Neural cell (in vitro differentiated cells): ENCODE measurements at regions not wholly inside any gene's neighbourhood (a gene's known extent, or its start where the extent isn't known, plus 50 kb on each side); places are given as distances from the start of the nearest gene placed in this dataset.

Experiments used
- H2AFZ ChIP-seq: fragments of 200-600, 300-800 bp; sonication (generic), shearing (Covaris generic); 2 replicates; pipeline ENCODE4 v1.6.0; 2014; ENCODE audit warnings: low read depth, mild to moderate bottlenecking, antibody characterized with exemption, low read length, moderate library complexity
- H3F3A ChIP-seq: fragments of 200-600 bp; shearing (Covaris generic); 2 replicates; pipeline ENCODE4 v1.6.1; 2016; ENCODE audit warnings: mild to moderate bottlenecking, moderate library complexity, mixed read lengths, antibody characterized with exemption, low read length; ENCODE audit not compliant: insufficient read depth, poor library complexity, severe bottlenecking
- H3K27ac ChIP-seq: fragments of 200-600, 300-800 bp; sonication (generic), shearing (Covaris generic); 2 replicates; pipeline ENCODE4 v1.5.1; 2014; ENCODE audit warnings: mild to moderate bottlenecking, low read length, moderate library complexity
- H3K27me3 ChIP-seq: fragments of 300-800, 200-600 bp; sonication (generic), shearing (Covaris generic); 2 replicates; pipeline ENCODE4 v1.6.0; 2014; ENCODE audit warnings: mild to moderate bottlenecking, low read depth, low read length, moderate library complexity; ENCODE audit not compliant: insufficient read depth
- H3K36me3 ChIP-seq: fragments of 300-800, 200-600 bp; sonication (generic), shearing (Covaris generic); 2 replicates; pipeline ENCODE4 v1.5.1; 2014; ENCODE audit warnings: mild to moderate bottlenecking, antibody characterized with exemption, low read length, moderate library complexity; ENCODE audit not compliant: insufficient read depth
- H3K4me2 ChIP-seq: fragments of 300-800, 200-600 bp; sonication (generic), shearing (Covaris generic); 2 replicates; pipeline ENCODE4 v1.6.0; 2014; ENCODE audit warnings: mild to moderate bottlenecking, low read length
- H3K4me3 ChIP-seq: fragments of 300-800, 200-600 bp; sonication (generic), shearing (Covaris generic); 2 replicates; pipeline ENCODE4 v1.5.1; 2014; ENCODE audit warnings: mild to moderate bottlenecking, low read length, moderate library complexity
- H3K79me2 ChIP-seq: fragments of 200-600 bp; shearing (Covaris generic); replicated peaks from 2 replicates; pipeline ENCODE4 v1.6.0; 2014; ENCODE audit warnings: mild to moderate bottlenecking, low read length, moderate library complexity; ENCODE audit not compliant: insufficient read depth
- H3K9ac ChIP-seq: fragments of 300-800, 200-600 bp; sonication (generic), shearing (Covaris generic); 2 replicates; pipeline ENCODE4 v1.6.1; 2016; ENCODE audit warnings: mild to moderate bottlenecking, low read length, mixed read lengths
- H3K9me2 ChIP-seq: fragments of 200-600 bp; shearing (Covaris generic); 2 replicates; pipeline ENCODE4 v1.6.1; 2016; ENCODE audit warnings: mild to moderate bottlenecking, low read length, mixed read lengths; ENCODE audit not compliant: insufficient read depth
- H3K9me3 ChIP-seq: fragments of 200-600, 300-800 bp; sonication (generic), shearing (Covaris generic); 2 replicates; pipeline ENCODE4 v1.6.1; 2016; ENCODE audit warnings: mild to moderate bottlenecking, mixed run types, low read length, moderate library complexity, mixed read lengths
- H4K20me1 ChIP-seq: fragments of 200-600 bp; shearing (Covaris generic); 2 replicates; pipeline ENCODE4 v1.6.1; 2016; ENCODE audit warnings: mild to moderate bottlenecking, mixed run types; ENCODE audit not compliant: insufficient read depth
- EP300 ChIP-seq: fragments of 450-650 bp; conservative IDR thresholded peaks from 2 replicates; pipeline ENCODE4 v1.6.1; 2014; ENCODE audit warnings: antibody characterized with exemption, mild to moderate bottlenecking, moderate library complexity; ENCODE audit not compliant: poor library complexity, severe bottlenecking
- EZH2 ChIP-seq: fragments of 200-600, 300-800 bp; shearing (Covaris generic), sonication (generic); IDR thresholded peaks from 2 replicates; pipeline ENCODE4 v1.6.1; 2014; ENCODE audit warnings: antibody characterized with exemption, low read length, borderline replicate concordance, mild to moderate bottlenecking; ENCODE audit not compliant: insufficient read depth, poor library complexity, severe bottlenecking
- MXI1 ChIP-seq: fragments of 450-650 bp; conservative IDR thresholded peaks from 2 replicates; pipeline ENCODE4 v1.6.1; 2014; ENCODE audit warnings: antibody characterized with exemption, mild to moderate bottlenecking; ENCODE audit not compliant: poor library complexity, severe bottlenecking
- POLR2AphosphoS5 ChIP-seq: IDR thresholded peaks from 2 replicates; pipeline ENCODE4 v1.6.1; 2012
- RAD21 ChIP-seq: fragments of 450-650 bp; conservative IDR thresholded peaks from 2 replicates; pipeline ENCODE4 v1.6.1; 2014; ENCODE audit warnings: antibody characterized with exemption, mild to moderate bottlenecking, moderate library complexity
- SMC3 ChIP-seq: fragments of 450-650 bp; conservative IDR thresholded peaks from 2 replicates; pipeline ENCODE4 v1.6.1; 2014; ENCODE audit warnings: antibody characterized with exemption, mild to moderate bottlenecking, moderate library complexity; ENCODE audit not compliant: poor library complexity
- TAF1 ChIP-seq: IDR thresholded peaks from 2 replicates; pipeline ENCODE4 v1.6.1; 2012; ENCODE audit warnings: low read depth
- TF ChIP-seq, protein P1 (sequence below): IDR thresholded peaks from 2 replicates; pipeline ENCODE4 v1.6.1; 2012; ENCODE audit warnings: borderline replicate concordance
- TF ChIP-seq, protein P2 (sequence below): fragments of 450-650 bp; IDR thresholded peaks from 2 replicates; pipeline ENCODE4 v1.5.1; 2014; ENCODE audit warnings: antibody characterized with exemption, mild to moderate bottlenecking, moderate library complexity; ENCODE audit not compliant: poor library complexity, severe bottlenecking

DNA sequence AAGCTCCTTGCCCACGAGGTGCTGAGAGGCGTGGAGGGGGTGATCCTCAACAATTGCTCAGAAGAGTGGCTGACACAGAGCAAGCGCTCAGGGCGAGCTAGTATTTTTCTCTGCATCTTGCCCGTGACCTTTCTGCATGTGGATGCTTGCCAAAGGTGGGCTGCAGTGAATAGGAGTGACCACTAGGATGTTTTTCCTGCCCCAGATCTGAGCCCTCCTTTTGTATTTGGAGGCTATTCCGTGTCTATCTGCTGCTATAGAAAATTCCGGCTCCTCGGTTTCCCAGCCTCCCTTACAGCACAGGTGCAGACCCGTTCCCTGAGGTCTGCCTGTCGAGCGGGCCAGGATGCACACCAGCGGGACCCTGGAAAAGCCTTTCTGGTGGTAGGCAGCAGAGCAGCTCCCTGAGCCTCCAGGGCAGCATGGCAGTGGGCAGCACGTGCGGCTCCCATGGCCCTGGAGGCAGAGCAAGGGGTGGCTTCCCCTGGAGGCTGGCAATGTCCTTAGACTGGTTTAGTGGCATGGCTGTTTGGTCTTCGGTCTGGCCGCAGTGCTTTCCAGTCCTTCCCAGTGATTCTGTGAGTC lies 145.1 kb upstream of the PCBD1 start:
- TF ChIP-seq MXI1 = no peak
- no peak for TF ChIP-seq SMC3
- TF ChIP-seq EZH2 = no peak
- TF ChIP-seq EP300 = no peak
- no peaks in the 10 kb centered on the region for H4K20me1 ChIP-seq

DNA sequence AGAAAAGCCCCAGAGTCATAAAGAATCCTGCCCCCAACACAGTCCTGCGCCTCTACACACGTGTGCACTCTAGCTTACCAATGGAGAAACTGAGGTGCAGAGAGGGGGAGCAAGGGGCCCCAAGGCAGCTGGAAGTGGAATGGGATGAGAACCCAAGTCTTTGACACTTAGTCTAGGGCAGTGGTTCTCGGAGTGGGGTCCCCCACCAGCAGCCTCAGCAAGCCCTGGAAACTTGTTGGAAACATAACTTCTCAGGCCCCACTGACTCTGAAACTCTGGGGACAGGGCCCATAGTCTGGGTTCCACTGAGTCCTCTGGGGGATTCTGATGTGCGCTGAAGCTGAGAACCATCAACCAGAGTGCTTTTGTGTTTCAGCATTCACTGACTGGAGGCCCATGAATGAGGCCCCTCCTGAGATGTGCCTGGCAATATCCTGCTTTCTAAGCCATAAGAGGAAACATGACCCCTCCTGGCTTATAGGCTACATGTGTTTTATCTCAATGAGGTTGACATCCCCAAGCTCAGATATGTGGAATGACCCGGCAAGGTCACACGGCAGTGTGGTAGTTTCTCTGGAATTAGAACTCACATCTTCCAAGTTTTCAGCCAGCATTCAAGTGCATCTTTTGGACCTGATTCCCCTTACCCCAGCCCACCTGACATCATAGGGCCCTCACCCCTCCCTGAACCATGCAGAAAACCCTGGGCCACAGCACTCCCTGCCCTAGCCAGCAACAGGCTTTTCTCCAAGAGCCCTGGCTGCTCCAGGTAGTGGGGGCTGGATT lies 147.3 kb upstream of the PCBD1 start:
- TF ChIP-seq TAF1 = no peak
- TF ChIP-seq POLR2AphosphoS5 = no peak
- TF ChIP-seq, protein P1, sequence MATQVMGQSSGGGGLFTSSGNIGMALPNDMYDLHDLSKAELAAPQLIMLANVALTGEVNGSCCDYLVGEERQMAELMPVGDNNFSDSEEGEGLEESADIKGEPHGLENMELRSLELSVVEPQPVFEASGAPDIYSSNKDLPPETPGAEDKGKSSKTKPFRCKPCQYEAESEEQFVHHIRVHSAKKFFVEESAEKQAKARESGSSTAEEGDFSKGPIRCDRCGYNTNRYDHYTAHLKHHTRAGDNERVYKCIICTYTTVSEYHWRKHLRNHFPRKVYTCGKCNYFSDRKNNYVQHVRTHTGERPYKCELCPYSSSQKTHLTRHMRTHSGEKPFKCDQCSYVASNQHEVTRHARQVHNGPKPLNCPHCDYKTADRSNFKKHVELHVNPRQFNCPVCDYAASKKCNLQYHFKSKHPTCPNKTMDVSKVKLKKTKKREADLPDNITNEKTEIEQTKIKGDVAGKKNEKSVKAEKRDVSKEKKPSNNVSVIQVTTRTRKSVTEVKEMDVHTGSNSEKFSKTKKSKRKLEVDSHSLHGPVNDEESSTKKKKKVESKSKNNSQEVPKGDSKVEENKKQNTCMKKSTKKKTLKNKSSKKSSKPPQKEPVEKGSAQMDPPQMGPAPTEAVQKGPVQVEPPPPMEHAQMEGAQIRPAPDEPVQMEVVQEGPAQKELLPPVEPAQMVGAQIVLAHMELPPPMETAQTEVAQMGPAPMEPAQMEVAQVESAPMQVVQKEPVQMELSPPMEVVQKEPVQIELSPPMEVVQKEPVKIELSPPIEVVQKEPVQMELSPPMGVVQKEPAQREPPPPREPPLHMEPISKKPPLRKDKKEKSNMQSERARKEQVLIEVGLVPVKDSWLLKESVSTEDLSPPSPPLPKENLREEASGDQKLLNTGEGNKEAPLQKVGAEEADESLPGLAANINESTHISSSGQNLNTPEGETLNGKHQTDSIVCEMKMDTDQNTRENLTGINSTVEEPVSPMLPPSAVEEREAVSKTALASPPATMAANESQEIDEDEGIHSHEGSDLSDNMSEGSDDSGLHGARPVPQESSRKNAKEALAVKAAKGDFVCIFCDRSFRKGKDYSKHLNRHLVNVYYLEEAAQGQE = no peak
- TF ChIP-seq EP300 = no peak
- no peak for TF ChIP-seq SMC3
- no peak for TF ChIP-seq RAD21
- TF ChIP-seq MXI1 = no peak
- no peak for TF ChIP-seq EZH2
- TF ChIP-seq, protein P2, sequence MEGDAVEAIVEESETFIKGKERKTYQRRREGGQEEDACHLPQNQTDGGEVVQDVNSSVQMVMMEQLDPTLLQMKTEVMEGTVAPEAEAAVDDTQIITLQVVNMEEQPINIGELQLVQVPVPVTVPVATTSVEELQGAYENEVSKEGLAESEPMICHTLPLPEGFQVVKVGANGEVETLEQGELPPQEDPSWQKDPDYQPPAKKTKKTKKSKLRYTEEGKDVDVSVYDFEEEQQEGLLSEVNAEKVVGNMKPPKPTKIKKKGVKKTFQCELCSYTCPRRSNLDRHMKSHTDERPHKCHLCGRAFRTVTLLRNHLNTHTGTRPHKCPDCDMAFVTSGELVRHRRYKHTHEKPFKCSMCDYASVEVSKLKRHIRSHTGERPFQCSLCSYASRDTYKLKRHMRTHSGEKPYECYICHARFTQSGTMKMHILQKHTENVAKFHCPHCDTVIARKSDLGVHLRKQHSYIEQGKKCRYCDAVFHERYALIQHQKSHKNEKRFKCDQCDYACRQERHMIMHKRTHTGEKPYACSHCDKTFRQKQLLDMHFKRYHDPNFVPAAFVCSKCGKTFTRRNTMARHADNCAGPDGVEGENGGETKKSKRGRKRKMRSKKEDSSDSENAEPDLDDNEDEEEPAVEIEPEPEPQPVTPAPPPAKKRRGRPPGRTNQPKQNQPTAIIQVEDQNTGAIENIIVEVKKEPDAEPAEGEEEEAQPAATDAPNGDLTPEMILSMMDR = no peak
- Histone ChIP-seq H3K9me3 (no peaks in the 10 kb centered on the region), H3F3A (no peaks in the 10 kb centered on the region), H3K4me2 (no peak overlapping the region), H4K20me1 (no peaks in the 10 kb centered on the region), H2AFZ (no peak overlapping the region), H3K9ac (no peak overlapping the region), H3K9me2 (no peaks in the 10 kb centered on the region), H3K36me3 (no peaks in the 10 kb centered on the region), H3K79me2 (no peaks in the 10 kb centered on the region), H3K27ac (no peak overlapping the region), H3K4me3 (no peak overlapping the region), H3K27me3 (no peaks in the 10 kb centered on the region)

More for the DNA sequence above, 145.1 kb upstream of the PCBD1 start:
- no peaks in the 10 kb centered on the region for H3K9me3 ChIP-seq
- no peak overlapping the region for H3K9ac ChIP-seq
- H3K4me3 ChIP-seq = no peak overlapping the region
- no peak overlapping the region for H3K27ac ChIP-seq
- no peaks in the 10 kb centered on the region for H3K27me3 ChIP-seq
- no peaks in the 10 kb centered on the region for H3K36me3 ChIP-seq
- H3F3A ChIP-seq = no peaks in the 10 kb centered on the region
- no peaks in the 10 kb centered on the region for H3K79me2 ChIP-seq
- H2AFZ ChIP-seq = no peak overlapping the region
- H3K4me2 ChIP-seq = no peak overlapping the region
- no peaks in the 10 kb centered on the region for H3K9me2 ChIP-seq
